HG03097 (cell line): ENCODE measurements at regions not wholly inside any gene's neighbourhood (a gene's known extent, or its start where the extent isn't known, plus 50 kb on each side); places are given as distances from the start of the nearest gene placed in this dataset.

ENCODE experiments used
- ATAC-seq: cut with Tn5 transposase; IDR thresholded peaks from one replicate; pipeline ENCODE4 v1.9.1; 2021; ENCODE audit not compliant: unreplicated experiment, low FRiP score

DNA sequence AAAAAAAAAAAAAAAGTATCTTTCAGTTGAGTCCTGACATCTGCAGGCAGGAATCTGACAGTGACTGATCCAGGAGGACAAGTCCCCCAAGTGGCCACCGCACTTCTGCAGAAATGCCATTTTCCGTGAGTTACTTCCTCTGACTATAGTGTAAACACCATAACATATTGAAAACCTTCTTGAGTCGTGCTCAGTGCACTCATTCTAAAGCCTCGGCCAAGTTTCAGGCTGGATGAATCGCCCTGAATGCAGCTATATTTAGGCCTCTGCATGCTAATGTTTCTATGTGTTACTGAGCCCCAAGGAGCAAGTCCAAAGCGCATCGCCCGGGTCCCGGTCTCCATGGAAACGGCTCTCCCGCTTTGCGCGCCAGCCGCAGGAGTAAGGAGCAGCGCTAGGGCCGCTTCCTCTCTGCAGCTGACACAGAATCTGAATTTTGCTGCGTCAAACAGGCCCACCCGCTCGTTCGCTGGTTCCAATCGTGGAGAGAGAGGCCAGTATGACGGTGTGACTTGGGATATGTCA is 335.4 kb downstream of the MSX2 start:
- ATAC-seq, result no peak

DNA sequence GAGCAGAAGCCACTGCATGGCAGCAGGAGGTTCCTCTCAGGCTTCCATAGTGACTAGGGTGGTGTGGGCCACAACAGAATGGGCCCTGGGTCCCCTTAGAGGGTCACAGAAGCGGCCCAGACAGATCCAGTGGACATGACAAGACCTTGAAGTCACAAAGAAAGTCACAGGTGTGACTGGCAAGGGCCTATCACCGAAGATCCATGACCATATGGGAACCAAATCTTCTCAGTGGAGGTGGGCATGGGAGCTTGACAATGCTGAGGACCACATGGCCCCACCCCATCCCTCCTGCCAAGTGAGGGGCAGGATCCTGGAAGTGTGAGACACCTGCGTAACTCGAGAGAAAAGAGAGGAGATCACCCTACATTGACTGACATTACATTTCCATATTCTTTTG is 332.4 kb downstream of the MSX2 start:
- ATAC-seq, result no peak

DNA sequence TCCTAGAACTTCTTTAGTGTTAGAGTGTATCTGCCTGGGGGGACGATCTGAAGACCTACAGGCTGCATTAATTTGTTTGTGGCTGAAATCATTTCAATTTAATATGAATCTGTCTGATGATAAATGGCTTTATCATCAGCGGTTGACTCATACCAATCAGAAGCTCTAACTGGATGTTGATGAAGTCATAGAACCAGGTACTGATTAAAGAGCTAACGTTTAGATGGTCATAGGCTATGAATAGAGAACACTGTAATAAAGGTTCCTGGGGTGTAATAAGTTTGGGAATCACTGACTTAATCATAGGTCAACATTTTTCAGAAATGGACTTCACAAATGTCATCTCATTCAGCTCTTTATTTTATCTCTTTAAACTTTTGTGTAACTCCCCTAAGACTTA is 329.9 kb downstream of the MSX2 start:
- no peak for ATAC-seq

DNA sequence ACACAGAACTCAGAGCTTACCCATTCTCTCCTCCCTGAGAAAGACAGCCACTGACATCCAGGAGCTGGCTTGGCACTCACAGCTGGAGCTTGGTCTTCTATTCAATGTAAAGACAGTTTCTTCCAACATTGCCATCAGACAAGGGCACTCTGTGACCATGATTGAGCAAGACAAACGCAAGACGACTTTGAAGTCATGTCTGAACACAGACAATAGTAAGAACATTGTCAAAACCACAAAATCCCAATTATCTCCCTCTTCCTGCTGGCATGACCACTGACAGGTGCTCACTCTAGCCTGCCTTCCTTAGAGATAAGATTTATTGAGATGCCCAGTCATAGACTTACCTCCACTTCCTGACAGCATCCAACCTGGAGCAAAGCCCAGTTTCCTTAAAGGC is 328.0 kb downstream of the MSX2 start:
- no peak for ATAC-seq

DNA sequence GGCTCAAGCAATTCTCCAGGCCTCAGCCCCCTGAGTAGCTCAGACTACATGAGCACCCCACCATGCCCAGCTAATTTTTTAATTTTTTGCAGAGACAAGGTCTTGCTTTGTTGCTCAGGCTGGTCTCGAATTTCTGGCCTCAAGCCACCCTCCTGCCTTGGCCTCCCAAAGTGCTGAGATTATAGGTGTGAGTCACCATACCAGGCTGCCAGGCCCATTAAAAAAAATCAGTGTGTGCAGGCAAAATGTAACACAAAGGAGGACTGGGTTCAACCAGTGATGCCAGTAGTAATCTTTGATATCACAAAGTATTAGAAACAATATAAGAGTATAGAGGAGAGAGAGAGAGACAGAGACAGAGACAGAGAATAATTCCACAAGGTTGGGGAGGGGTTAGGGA is 322.7 kb downstream of the MSX2 start:
- ATAC-seq, result no peak

DNA sequence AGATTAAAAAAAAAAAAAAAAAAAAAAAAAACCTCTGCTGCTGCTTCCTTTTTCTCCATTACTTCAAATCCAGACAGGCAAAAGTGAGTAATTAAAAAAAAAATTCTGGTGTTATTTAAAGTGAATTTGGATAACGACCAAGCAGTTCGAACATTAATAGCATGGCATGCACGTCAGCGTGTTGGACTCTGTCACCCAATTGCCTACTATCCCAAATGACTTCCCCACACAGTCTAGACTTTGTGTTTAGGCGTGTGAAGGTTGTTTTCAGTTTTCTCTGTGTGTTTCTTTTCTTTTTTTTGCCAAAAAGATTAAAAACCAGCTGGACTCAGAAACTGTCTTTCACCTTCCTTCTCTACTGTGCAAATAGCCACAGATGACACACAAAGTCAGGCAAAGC is 321.4 kb downstream of the MSX2 start:
- ATAC-seq, result no peak

DNA sequence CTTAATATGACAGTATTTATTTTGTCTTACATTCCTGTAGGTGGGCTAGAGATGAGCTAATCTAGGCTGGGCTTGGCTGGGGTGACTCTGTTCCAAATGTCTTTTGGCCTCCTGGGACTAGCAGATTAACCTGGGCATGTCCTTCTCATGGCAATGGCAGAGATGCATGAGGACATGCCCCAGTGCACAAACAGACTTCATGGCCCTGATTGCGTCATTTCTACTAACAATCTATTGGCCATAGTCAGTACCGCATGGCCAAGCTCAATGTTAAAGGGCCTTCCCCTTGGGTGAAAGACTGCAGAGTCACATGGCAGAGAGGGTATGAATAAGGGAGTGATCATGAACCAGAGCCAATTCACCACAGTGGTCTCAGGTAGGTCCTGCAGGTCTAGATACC is 313.4 kb downstream of the MSX2 start:
- no peak for ATAC-seq

DNA sequence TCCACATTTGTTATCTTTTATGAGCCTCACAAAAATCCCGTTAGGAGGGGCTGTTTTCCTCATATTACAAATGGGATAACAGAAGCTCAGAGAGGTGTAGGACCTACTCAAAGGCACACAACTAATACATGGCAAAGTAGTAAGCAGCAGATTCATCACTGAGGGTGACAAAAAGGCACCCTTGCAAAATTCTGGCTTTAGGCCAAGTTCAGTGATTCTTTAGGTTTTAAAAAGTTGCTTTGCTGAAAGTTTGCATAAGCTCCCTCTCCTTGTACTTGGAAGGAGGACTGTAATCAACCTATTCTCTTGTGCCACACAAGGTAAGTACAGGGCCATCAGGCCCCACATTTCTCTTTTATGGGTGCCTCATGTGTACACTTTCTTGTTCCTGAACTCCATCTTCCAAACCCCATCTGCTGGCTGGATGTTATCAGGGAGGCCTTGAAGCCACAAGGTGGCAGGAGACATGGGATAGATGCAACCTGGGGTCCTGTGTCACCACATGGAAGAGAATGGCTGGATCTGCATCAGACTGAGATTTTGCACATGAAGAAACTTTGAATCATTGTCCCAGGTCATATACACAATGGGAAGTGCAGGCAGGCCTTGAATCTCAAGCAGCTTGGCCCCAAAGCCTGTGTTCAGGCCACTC is 311.6 kb downstream of the MSX2 start:
- no peak for ATAC-seq

DNA sequence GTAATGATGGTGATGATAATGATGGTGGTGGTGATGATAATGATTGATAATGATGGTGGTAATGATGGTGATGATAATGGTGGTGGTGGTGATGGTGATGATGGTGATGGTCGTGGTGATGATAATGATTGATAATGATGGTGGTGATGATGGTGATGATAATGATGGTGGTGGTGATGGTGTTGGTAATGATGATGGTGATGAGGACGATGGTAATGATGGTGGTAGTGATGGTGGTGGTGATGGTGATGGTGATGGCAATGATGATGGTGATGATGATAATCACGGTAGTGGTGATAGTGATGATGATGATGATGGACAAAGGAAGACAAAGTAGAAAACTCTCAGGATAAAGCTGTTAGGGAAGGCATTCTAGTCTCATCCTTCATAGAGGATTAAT is 310.5 kb downstream of the MSX2 start:
- no peak for ATAC-seq

DNA sequence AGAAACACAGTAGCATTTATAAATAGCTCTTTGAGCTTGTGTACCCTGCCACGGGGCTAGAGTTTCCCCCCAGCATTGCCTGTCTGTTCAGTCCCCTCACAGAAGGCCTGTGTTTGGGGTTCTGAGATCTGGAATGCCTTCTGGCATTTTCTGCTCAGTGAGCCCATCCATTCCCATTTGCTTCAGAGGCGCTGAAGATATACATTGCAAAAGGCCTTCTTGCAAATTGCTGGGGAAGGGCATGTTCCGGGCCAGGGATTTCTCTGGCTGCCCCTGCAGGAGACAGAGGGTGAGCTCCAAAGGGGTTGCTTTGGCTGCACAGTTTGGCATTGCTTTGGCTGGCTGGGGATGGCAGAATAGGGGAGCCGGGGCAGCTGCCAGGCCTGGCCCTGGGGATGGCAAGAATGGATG is 308.4 kb downstream of the MSX2 start:
- ATAC-seq, result no peak

DNA sequence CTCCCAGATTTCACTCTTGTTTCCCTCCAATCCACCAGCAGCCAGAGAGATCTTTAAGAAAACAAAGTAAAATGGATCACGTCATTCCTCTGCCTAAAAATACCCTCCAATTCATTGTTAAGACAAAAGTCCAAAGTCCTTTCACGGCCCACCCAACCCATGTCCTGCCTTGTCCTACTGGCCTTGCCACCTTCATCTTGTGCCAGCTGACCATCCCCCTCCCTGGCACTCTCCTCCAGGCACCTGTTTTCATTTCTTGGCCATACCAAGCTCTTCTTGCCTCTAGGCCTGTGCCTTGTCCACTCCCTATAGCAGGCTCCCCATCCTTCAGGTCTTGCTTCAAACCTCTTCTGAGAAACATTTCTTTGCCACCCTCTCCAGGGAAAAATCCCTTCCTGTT is 307.6 kb downstream of the MSX2 start:
- ATAC-seq, result no peak

DNA sequence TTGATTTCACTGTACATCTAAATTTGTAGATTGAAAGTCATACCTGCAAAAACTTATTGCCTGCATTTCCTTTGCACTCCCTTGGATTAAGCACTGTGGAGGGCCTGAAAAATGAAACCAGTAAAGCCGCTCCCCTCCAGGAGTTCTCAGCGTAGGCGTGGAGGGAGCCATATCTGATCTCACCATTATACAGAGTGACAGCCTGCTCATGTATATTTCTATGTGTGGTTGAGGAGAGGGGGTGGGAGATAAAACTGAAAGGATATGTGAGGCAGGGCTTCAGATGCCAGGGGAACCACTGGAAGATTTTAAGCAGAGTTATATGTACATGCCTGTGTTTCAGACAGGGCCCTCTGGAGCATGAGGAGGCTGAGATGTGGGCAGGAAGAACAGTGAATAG is 303.0 kb downstream of the MSX2 start:
- no peak for ATAC-seq

DNA sequence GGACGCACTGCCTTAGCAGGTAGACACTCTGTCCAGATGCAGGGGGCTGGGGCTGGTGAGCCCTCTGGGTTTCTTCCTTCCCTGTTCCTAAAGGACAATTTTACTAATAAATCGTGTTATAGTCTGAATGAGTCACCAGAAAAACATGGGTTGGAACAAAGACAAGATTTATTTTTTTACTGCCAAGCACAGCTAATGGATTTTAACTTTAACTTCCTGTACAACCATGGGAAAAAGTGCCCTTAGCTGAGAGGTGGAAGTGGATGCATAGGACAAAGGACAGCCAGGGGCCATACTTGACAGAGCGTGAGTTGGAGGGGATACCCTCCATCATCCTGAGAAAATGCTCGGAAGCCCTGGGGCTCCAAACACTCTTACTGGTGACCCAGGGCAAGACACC is 300.7 kb downstream of the MSX2 start:
- no peak for ATAC-seq

DNA sequence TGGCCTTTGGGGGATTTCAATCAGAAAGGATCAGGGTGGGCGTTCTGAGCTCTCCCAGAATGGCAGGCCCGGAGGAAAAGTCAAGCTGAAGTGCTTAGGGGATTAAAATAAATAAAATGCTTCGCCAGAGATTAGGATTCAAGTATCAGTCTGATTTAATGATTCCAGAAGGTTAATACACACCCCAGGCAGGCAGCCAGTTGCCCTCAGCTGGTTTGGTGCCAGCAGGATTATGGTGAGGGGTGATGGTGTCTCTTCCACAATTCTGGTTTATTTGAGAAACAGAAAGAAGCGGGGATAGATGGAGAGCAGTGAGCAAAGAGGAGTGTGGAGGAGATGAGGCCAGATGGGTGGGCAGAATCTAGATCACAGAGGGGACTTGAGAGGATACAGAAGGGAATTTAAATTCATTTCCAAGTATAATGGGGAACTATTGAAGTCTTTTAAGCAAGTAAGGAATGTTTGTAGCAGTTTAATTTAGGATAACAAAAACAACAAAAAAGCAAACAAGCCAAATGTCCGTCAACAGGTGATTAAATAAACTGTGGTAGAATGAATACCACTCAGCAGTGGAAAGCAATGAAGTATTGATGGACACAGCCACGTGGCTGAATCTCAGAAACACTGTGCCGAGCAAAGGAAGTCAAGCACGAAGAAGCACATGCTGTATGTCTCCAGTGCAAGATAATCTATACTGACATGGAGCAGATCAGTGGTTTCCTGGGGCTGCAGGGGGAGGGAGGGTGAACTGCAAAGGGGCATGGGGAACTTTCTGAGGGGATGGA is 297.7 kb downstream of the MSX2 start:
- ATAC-seq, result no peak

DNA sequence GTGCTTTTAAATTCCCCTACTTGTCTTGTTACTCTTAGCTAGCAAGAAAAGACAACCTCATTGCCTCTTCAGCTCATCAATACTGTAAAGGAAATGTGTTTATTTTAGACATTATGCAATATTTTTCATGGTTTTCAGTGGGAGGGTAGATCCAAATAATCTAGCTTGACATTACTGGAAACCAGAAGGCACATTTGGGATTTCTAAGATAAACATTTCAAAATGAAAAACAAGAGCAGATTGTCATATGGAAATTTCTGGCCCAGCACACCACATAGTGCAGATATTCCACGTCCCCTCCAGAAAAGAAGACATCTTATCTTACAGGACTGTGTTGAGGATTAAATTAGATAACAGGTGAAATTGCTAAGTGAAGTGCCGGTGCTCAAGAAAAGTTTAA is 296.9 kb downstream of the MSX2 start:
- no peak for ATAC-seq

DNA sequence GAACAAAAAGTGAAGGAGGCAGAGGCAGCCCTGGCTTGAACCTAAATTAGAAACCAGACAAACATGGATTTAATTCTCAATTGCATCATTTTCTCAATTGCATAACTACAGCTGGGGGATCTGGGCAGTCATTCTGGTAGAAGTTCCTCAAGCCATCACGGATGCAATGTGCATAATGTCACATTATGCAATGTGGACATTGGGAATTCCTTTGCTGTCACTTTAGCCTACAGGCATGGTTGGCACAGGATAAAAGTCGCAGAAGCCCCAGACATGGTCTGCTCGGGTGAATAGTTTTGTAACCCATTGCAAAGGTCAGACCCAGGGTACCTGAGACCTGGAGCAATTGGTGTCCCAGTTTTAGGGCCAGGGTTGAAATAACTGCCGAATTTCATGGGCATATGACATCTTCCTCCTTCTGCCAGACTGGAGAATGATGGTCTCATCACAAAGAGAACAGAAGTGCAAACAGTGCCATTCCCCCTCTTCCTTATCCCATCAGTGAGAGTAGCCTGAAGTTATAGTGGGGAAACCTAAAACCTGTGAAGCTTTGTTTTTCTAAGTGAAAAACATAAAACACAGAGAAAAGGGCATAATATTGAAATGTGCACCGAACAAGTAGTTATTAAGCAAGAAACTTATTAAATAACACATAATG is 290.8 kb downstream of the MSX2 start:
- no peak for ATAC-seq

DNA sequence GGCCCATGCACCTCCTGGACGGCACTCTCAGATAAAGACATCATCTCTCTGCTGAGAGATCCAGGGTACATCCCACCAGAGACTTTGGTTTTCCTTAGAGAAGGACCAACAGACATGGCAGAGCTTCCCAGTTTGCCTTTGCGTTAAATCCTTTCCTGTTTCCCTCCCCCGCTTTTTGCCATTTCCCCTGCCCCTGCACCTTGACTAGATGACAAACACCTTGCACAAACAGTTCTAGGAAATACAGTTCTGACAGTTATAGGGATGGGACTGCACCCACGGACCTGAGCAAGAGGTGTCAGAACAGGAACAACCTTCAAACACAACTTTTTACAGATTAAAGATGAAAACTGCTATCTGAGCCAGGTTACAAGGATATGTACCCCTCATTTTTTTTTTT is 288.9 kb downstream of the MSX2 start:
- no peak for ATAC-seq

DNA sequence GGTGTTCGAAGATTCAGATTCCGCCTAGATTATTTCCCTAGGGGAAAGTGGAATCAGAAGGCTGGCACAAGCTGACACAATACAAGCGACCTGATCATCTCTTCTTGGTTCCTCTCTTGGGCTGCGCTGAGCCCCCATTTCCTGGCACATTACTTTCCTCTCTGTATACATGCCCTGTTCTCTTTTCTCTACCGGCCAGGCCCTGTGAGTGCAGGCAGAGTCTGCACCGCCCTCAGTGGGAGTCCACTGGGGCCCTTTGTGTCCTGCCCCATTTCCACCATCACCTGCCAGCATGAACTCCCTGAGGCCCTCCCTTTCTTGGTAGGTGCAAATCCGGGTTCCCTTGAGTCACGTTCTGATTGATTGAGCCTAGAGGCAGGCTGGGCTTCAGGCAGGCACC is 287.9 kb downstream of the MSX2 start:
- ATAC-seq, result no peak

DNA sequence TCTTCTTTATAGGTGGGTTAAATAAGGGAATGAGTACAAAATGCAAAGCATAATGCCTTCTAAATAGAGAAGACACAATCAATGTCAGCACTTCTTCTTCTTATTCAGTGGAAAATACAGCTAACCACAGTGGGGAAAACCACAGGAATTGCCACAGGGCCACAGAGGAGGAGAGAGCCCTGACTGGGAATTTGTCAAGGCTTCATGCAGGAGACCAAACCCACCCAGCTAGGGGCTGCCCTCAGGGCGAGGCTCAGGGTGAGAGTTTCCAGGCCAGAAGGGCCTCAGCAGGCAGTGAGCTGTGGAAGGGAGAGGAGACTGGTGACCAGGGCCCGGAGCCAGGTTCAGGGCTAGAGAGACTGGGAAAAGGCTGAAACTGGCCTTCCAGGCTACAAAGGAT is 279.1 kb downstream of the MSX2 start:
- no peak for ATAC-seq

DNA sequence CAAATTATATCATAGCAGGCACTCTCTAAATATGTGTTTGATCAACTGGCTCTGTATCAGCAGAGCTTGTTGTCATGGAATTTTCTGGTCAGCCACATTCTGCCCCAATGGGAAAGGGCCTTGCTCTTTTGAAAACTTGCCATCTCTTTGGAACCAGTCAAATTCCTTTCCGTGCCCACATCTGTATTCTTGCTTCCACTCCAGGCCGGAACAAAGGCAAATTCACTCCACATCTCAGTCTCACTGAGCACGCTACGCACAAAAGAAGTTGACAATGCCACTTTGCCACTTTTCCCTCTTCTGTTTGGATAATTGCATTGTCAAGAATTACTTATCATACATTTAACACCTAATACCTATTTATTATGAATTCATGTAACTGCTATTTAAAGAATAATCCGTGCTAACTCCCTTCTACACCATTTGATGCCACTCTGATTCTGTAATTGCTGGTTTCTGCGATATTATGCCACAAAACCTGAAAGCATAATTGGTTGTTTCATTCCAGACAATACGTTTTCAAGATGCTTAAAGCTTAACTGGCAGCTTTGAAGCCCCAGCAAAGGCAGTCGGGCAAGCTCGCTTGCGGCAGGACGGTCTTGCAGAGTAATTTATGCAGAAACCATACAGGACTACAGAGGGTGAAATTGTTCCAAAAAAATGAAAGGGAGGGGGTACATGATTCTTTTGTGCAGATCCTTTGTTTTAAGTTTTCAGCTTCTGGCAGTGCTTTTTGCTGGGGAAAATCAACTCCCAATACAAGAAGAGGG is 277.7 kb downstream of the MSX2 start:
- ATAC-seq, result no peak

DNA sequence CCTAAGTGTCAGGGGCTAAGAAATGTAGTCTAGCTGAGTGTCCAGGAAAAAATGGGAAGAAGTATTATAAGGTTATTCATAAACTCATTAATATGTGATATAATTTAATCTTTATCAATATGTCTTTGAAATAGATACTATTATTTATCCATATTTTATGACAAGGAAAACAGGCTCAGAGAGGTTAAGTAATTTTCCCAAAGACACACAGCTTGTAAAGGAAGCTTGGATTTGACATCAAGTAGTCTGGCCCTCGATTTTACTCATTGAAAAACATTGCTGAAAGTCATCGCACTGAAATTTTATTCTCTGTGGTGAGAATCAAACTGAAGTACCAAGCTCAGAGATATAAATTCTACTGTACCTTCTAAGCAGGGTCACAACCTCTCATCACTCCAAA is 276.9 kb downstream of the MSX2 start:
- no peak for ATAC-seq
